ENCODE measurements at regions not wholly inside any gene's neighbourhood (a gene's known extent, or its start where the extent isn't known, plus 50 kb on each side); places are given as distances from the start of the nearest gene placed in this dataset.

- no peak for DNase-seq (ENCODE audit: low spot score in 2 of 2)
- Histone ChIP-seq H3K36me3 (no peaks in the 10 kb centered on the region), H3K9me3 (no peaks in the 10 kb centered on the region), H3K27ac (no peak overlapping the region), H3K4me3 (no peak overlapping the region), H3K27me3 (no peaks in the 10 kb centered on the region), H3K4me1 (no peaks in the 10 kb centered on the region)
- 40% methylated on average over 2 of the region's 2 CpGs for WGBS
- TF ChIP-seq CTCF (IDR thresholded peaks at IDR 0.05) (no peak), POLR2A (IDR thresholded peaks at IDR 0.05) (no peak), POLR2AphosphoS5 (IDR thresholded peaks at IDR 0.05) (no peak), EP300 (IDR thresholded peaks at IDR 0.05) (no peak)
Measured at GRCh38 chr2:136637402-136637801, 127.9 kb upstream of the THSD7B start.

GRCh38 chr2:136628490-136628889, 136.9 kb upstream of the THSD7B start:
- Histone ChIP-seq H3K4me1 (no peaks in the 10 kb centered on the region), H3K27ac (no peak overlapping the region), H3K27me3 (no peaks in the 10 kb centered on the region), H3K9me3 (no peaks in the 10 kb centered on the region), H3K4me3 (no peak overlapping the region), H3K36me3 (no peaks in the 10 kb centered on the region)
- WGBS, result 68% methylated on average over 4 of the region's 4 CpGs
- TF ChIP-seq CTCF (IDR thresholded peaks at IDR 0.05) (no peak), POLR2AphosphoS5 (IDR thresholded peaks at IDR 0.05) (no peak), POLR2A (IDR thresholded peaks at IDR 0.05) (no peak), EP300 (IDR thresholded peaks at IDR 0.05) (no peak)
- DNase-seq (ENCODE audit: low spot score in 2 of 2), result no peak

- no peak overlapping the region for H3K4me3 ChIP-seq
- H3K9me3 ChIP-seq, result no peaks in the 10 kb centered on the region
- H3K4me1 ChIP-seq, result no peaks in the 10 kb centered on the region
- H3K27ac ChIP-seq, result no peak overlapping the region
- no peak for DNase-seq (ENCODE audit: low spot score in 2 of 2)
- 70% methylated on average over 4 of the region's 4 CpGs for WGBS
- H3K27me3 ChIP-seq, result no peaks in the 10 kb centered on the region
- TF ChIP-seq CTCF (IDR thresholded peaks at IDR 0.05) (no peak), POLR2AphosphoS5 (IDR thresholded peaks at IDR 0.05) (no peak), POLR2A (IDR thresholded peaks at IDR 0.05) (no peak), EP300 (IDR thresholded peaks at IDR 0.05) (no peak)
- no peaks in the 10 kb centered on the region for H3K36me3 ChIP-seq
Measured at GRCh38 chr2:136613096-136613495, 152.2 kb upstream of the THSD7B start.

- H3K4me3 ChIP-seq, result no peak overlapping the region
- no peaks in the 10 kb centered on the region for H3K27me3 ChIP-seq
- no peaks in the 10 kb centered on the region for H3K9me3 ChIP-seq
- 96% methylated on average over 3 of the region's 3 CpGs for WGBS
- TF ChIP-seq POLR2A (IDR thresholded peaks at IDR 0.05) (no peak), CTCF (IDR thresholded peaks at IDR 0.05) (no peak), EP300 (IDR thresholded peaks at IDR 0.05) (no peak), POLR2AphosphoS5 (IDR thresholded peaks at IDR 0.05) (no peak)
- no peaks in the 10 kb centered on the region for H3K36me3 ChIP-seq
- no peak for DNase-seq (ENCODE audit: low spot score in 2 of 2)
- no peaks in the 10 kb centered on the region for H3K4me1 ChIP-seq
- no peak overlapping the region for H3K27ac ChIP-seq
Measured at GRCh38 chr2:136612079-136612478, 153.3 kb upstream of the THSD7B start.

GRCh38 chr2:136611451-136611850, 153.9 kb upstream of the THSD7B start:
- TF ChIP-seq CTCF (IDR thresholded peaks at IDR 0.05), result no peak
- no peak for TF ChIP-seq POLR2AphosphoS5 (IDR thresholded peaks at IDR 0.05)
- TF ChIP-seq EP300 (IDR thresholded peaks at IDR 0.05), result no peak
- no peaks in the 10 kb centered on the region for H3K4me1 ChIP-seq
- no peaks in the 10 kb centered on the region for H3K36me3 ChIP-seq
- H3K9me3 ChIP-seq, result no peaks in the 10 kb centered on the region
- H3K27me3 ChIP-seq, result no peaks in the 10 kb centered on the region
- no peak overlapping the region for H3K27ac ChIP-seq
- no peak for DNase-seq (ENCODE audit: low spot score in 2 of 2)
- H3K4me3 ChIP-seq, result no peak overlapping the region
- 62% methylated on average over 1 of the region's 1 CpG for WGBS
